Activated CD4-positive, alpha-beta T cell treated with anti-CD3 and anti-CD28 coated beads for 24 hours (primary cell): ENCODE measurements at regions not wholly inside any gene's neighbourhood (a gene's known extent, or its start where the extent isn't known, plus 50 kb on each side); places are given as distances from the start of the nearest gene placed in this dataset.

Experiments
- DNase-seq, 2 donors: peaks; one replicate each; pipeline ENCODE4 v3.0.0-alpha.2; 2020; ENCODE audit warnings: low read depth in 2 of 2

GRCh38 chr12:34395056-34396005 is 373.0 kb downstream of the ALG10 start:
- DNase-seq, result no peak

- DNase-seq, result no peak
Observed at GRCh38 chr12:34396006-34396860, 373.9 kb downstream of the ALG10 start.

- no peak for DNase-seq
Observed at GRCh38 chr12:34396861-34397590, 374.7 kb downstream of the ALG10 start.

- no peak for DNase-seq
Observed at GRCh38 chr12:34397591-34398365, 375.5 kb downstream of the ALG10 start.

- DNase-seq, result no peak
Observed at GRCh38 chr12:34398366-34398705, 376.0 kb downstream of the ALG10 start.

- no peak for DNase-seq
Observed at GRCh38 chr12:34398706-34399630, 376.7 kb downstream of the ALG10 start.

GRCh38 chr12:34399631-34400410 is 377.5 kb downstream of the ALG10 start:
- DNase-seq, result no peak

- no peak for DNase-seq
Observed at GRCh38 chr12:34400411-34400881, 378.1 kb downstream of the ALG10 start.

- no peak for DNase-seq
Observed at GRCh38 chr12:34400986-34401658, 378.8 kb downstream of the ALG10 start.

GRCh38 chr12:34401659-34402227 is 379.4 kb downstream of the ALG10 start:
- no peak for DNase-seq

- no peak for DNase-seq
Observed at GRCh38 chr12:34402228-34402898, 380.1 kb downstream of the ALG10 start.

GRCh38 chr12:34402899-34403705 is 380.8 kb downstream of the ALG10 start:
- DNase-seq, result no peak

- DNase-seq, result no peak
Observed at GRCh38 chr12:34403706-34404376, 381.5 kb downstream of the ALG10 start.

- no peak for DNase-seq
Observed at GRCh38 chr12:34404377-34405285, 382.3 kb downstream of the ALG10 start.
